Keratinocyte (primary cell): ENCODE measurements at regions not wholly inside any gene's neighbourhood (a gene's known extent, or its start where the extent isn't known, plus 50 kb on each side); places are given as distances from the start of the nearest gene placed in this dataset.

Experiments used
- DNase-seq: peaks from one replicate; pipeline ENCODE4 v3.0.0-alpha.2; 2011; ENCODE audit warnings: low read depth, missing footprints, low spot score
- FAIRE-seq: peaks from 2 replicates; lab custom pipeline; 2011; peaks lifted over from hg19 to GRCh38; lab: Jason Lieb, UNC
- H2AFZ ChIP-seq: 2 replicates; pipeline ENCODE4 v1.6.0; 2012; ENCODE audit warnings: low read length, control low read depth, inconsistent platforms; ENCODE audit not compliant: control insufficient read depth
- H3K27ac ChIP-seq: 2 replicates; pipeline ENCODE4 v1.5.1; 2011; ENCODE audit warnings: low read length; ENCODE audit not compliant: control insufficient read depth, insufficient read depth
- H3K27me3 ChIP-seq: 3 replicates; pipeline ENCODE4 v1.6.0; 2011; ENCODE audit warnings: low read length; ENCODE audit not compliant: control insufficient read depth, insufficient read depth; ENCODE audit errors: extremely low read depth
- H3K36me3 ChIP-seq, 2 experiments: 2 replicates in 1 of 2; 3 replicates in 1 of 2; pipeline ENCODE4 v1.5.1; 2011; ENCODE audit warnings: low read length in 2 of 2, mild to moderate bottlenecking in 1 of 2; ENCODE audit not compliant: control insufficient read depth in 2 of 2, insufficient read depth in 2 of 2; ENCODE audit errors: extremely low read depth in 1 of 2
- H3K4me1 ChIP-seq: 3 replicates; pipeline ENCODE4 v1.5.1; 2011; ENCODE audit warnings: low read length; ENCODE audit not compliant: control insufficient read depth, insufficient read depth; ENCODE audit errors: extremely low read depth
- H3K4me2 ChIP-seq: 3 replicates; pipeline ENCODE4 v1.6.0; 2011; ENCODE audit warnings: low read depth, low read length; ENCODE audit not compliant: control insufficient read depth, insufficient read depth; ENCODE audit errors: extremely low read depth
- H3K4me3 ChIP-seq, 3 experiments: fragments of 200-600 bp in 1 of 3; sonication (generic) in 1 of 3; 2 replicates in 2 of 3; 3 replicates in 1 of 3; pipeline ENCODE4 v1.5.1; 2011 to 2016; ENCODE audit warnings: low read length in 3 of 3, mild to moderate bottlenecking in 3 of 3, control low read depth in 2 of 3, inconsistent platforms in 1 of 3, low read depth in 1 of 3, mixed read lengths in 1 of 3, mixed run types in 1 of 3, moderate library complexity in 1 of 3; ENCODE audit not compliant: control insufficient read depth in 2 of 3, insufficient read depth in 2 of 3; ENCODE audit errors: extremely low read depth in 1 of 3
- H3K79me2 ChIP-seq: 2 replicates; pipeline ENCODE4 v1.6.0; 2012; ENCODE audit warnings: low read length; ENCODE audit not compliant: control insufficient read depth, insufficient read depth
- H3K9ac ChIP-seq: 3 replicates; pipeline ENCODE4 v1.6.0; 2011; ENCODE audit warnings: low read length; ENCODE audit not compliant: control insufficient read depth, insufficient read depth; ENCODE audit errors: extremely low read depth
- H3K9me1 ChIP-seq: 3 replicates; pipeline ENCODE4 v1.6.0; 2011; ENCODE audit warnings: low read length; ENCODE audit not compliant: control insufficient read depth, insufficient read depth; ENCODE audit errors: extremely low read depth
- H3K9me3 ChIP-seq: 2 replicates; pipeline ENCODE4 v1.5.1; 2012; ENCODE audit warnings: low read depth, low read length; ENCODE audit not compliant: control insufficient read depth
- H4K20me1 ChIP-seq: 3 replicates; pipeline ENCODE4 v1.6.0; 2011; ENCODE audit warnings: low read length; ENCODE audit not compliant: control insufficient read depth, insufficient read depth; ENCODE audit errors: extremely low read depth
- CTCF ChIP-seq, 3 experiments: IDR thresholded peaks in 1 of 3; conservative IDR thresholded peaks in 1 of 3; optimal IDR thresholded peaks in 1 of 3; 2 replicates in 2 of 3; 3 replicates in 1 of 3; pipeline versions ENCODE3 to v1.5.1; 2011; ENCODE audit warnings: low read length in 3 of 3, mild to moderate bottlenecking in 3 of 3, moderate library complexity in 2 of 3, control low read depth in 1 of 3, inconsistent platforms in 1 of 3; ENCODE audit not compliant: insufficient read depth in 2 of 3; ENCODE audit errors: extremely low read depth in 1 of 3
- EZH2 ChIP-seq: IDR thresholded peaks from one replicate; pipeline ENCODE4 v1.6.1; 2012; ENCODE audit warnings: inconsistent platforms, mild to moderate bottlenecking, low read length, moderate library complexity
- dilution Hi-C: fragments of 300-500 bp; cut with MboI; formaldehyde crosslinking; loops from one replicate; pipeline ENCODE4 v1.7.0; 2020; ENCODE audit warnings: low sequenced_read_pairs; ENCODE audit not compliant: extremely low pct_ligation_motif_present

GRCh38 chr9:119839888-119840287 lies 470.7 kb upstream of the BRINP1 start:
- H4K20me1 ChIP-seq = no peaks in the 10 kb centered on the region
- no peak for FAIRE-seq
- no peaks in the 10 kb centered on the region for H3K9me1 ChIP-seq
- no peak overlapping the region for H2AFZ ChIP-seq
- TF ChIP-seq CTCF (optimal IDR thresholded peaks at IDR 0.05 in 1 of 3, IDR thresholded peaks at IDR 0.05 in 1 of 3, conservative IDR thresholded peaks at IDR 0.05 in 1 of 3; ENCODE audit: extremely low read depth in 1 of 3, insufficient read depth in 2 of 3, low read length in 3 of 3) (no peak), EZH2 (no peak)
- H3K4me2 ChIP-seq = no peak overlapping the region
- DNase-seq = no peak
- H3K4me3 ChIP-seq = no peak overlapping the region
- no peaks in the 10 kb centered on the region for H3K79me2 ChIP-seq
- H3K9me3 ChIP-seq = no peaks in the 10 kb centered on the region
- H3K9ac ChIP-seq = no peak overlapping the region
- dilution Hi-C loops = no loop called here
- no peaks in the 10 kb centered on the region for H3K27me3 ChIP-seq
- H3K36me3 ChIP-seq = no peaks in the 10 kb centered on the region
- no peaks in the 10 kb centered on the region for H3K4me1 ChIP-seq
- no peak overlapping the region for H3K27ac ChIP-seq

GRCh38 chr9:119838210-119838609 lies 469.0 kb upstream of the BRINP1 start:
- H3K79me2 ChIP-seq = no peaks in the 10 kb centered on the region
- no peak overlapping the region for H3K9ac ChIP-seq
- DNase-seq = no peak
- H3K4me2 ChIP-seq = no peak overlapping the region
- no peak overlapping the region for H2AFZ ChIP-seq
- no peak overlapping the region for H3K27ac ChIP-seq
- H4K20me1 ChIP-seq = no peaks in the 10 kb centered on the region
- no peaks in the 10 kb centered on the region for H3K9me1 ChIP-seq
- no peaks in the 10 kb centered on the region for H3K4me1 ChIP-seq
- no peaks in the 10 kb centered on the region for H3K36me3 ChIP-seq
- no peaks in the 10 kb centered on the region for H3K27me3 ChIP-seq
- H3K4me3 ChIP-seq = no peak overlapping the region
- dilution Hi-C loops = no loop called here
- TF ChIP-seq EZH2 (no peak), CTCF (optimal IDR thresholded peaks at IDR 0.05 in 1 of 3, IDR thresholded peaks at IDR 0.05 in 1 of 3, conservative IDR thresholded peaks at IDR 0.05 in 1 of 3; ENCODE audit: extremely low read depth in 1 of 3, insufficient read depth in 2 of 3, low read length in 3 of 3) (no peak)
- FAIRE-seq = no peak
- no peaks in the 10 kb centered on the region for H3K9me3 ChIP-seq
